Lower leg skin (tissue), 4 donors: ENCODE measurements at regions not wholly inside any gene's neighbourhood (a gene's known extent, or its start where the extent isn't known, plus 50 kb on each side); places are given as distances from the start of the nearest gene placed in this dataset.

Experiments used
- DNase-seq, 2 donors: peaks; one replicate each; pipeline ENCODE4 v3.0.0-alpha.2; 2019; ENCODE audit warnings: low spot score in 2 of 2
- H3K4me3 ChIP-seq: fragments of 200-600 bp; sonication (generic); 2 replicates; pipeline ENCODE4 v1.5.1; 2017; ENCODE audit warnings: mild to moderate bottlenecking, low read depth; ENCODE audit not compliant: poor library complexity, severe bottlenecking
- POLR2A ChIP-seq, 2 donors: fragments of 450-650 bp; IDR thresholded peaks; one replicate each; pipeline ENCODE4 v1.6.1; 2016 to 2017; ENCODE audit warnings: antibody characterized with exemption in 2 of 2, mild to moderate bottlenecking in 1 of 2, moderate library complexity in 1 of 2
- WGBS, 2 donors: methylation state at CpG; one replicate each; pipeline ENCODE4 v1.1.5; 2018; 5-methylcytosine and 5-hydroxymethylcytosine counted together
- intact Hi-C: fragments of 100-400 bp; cut with DNase I; formaldehyde crosslinking; loops from one replicate; pipeline ENCODE4 v1.15.0; 2023; ENCODE audit warnings: low total_unique reads
- TF ChIP-seq, protein P1 (sequence below), 3 donors: fragments of 450-650 bp; IDR thresholded peaks; one replicate each; pipeline ENCODE4 v1.5.1; 2016; ENCODE audit warnings: antibody characterized with exemption in 3 of 3, mild to moderate bottlenecking in 3 of 3, moderate library complexity in 2 of 3

DNA sequence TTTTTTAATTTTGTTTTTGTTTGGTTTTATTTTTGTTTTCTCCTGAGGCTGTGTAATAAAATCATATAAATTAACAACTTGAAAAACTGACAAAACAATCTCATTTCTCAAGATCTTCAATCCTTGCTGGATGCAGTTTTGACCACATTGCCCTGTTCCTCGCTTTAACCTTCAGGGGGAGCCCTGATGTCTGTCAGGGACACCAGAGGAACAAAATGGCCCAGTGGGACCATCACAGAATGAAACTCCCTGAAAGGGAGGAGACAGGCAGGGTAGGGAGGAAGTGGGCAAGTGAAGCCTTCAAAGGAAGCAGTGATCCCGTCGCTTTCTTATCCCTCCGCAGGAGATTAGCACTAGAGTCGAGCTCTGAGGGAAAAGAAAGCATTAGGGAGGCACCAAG, 274.9 kb upstream of the LDB2 start:
- no peak for DNase-seq
- WGBS, 2 donors = 74 to 79% methylated on average over 5 of the region's 5 CpGs
- no peak overlapping the region for H3K4me3 ChIP-seq
- intact Hi-C loops = no loop called here
- TF ChIP-seq, protein P1, sequence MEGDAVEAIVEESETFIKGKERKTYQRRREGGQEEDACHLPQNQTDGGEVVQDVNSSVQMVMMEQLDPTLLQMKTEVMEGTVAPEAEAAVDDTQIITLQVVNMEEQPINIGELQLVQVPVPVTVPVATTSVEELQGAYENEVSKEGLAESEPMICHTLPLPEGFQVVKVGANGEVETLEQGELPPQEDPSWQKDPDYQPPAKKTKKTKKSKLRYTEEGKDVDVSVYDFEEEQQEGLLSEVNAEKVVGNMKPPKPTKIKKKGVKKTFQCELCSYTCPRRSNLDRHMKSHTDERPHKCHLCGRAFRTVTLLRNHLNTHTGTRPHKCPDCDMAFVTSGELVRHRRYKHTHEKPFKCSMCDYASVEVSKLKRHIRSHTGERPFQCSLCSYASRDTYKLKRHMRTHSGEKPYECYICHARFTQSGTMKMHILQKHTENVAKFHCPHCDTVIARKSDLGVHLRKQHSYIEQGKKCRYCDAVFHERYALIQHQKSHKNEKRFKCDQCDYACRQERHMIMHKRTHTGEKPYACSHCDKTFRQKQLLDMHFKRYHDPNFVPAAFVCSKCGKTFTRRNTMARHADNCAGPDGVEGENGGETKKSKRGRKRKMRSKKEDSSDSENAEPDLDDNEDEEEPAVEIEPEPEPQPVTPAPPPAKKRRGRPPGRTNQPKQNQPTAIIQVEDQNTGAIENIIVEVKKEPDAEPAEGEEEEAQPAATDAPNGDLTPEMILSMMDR (IDR thresholded peaks at IDR 0.05) = no peak
- no peak for TF ChIP-seq POLR2A (IDR thresholded peaks at IDR 0.05)

DNA sequence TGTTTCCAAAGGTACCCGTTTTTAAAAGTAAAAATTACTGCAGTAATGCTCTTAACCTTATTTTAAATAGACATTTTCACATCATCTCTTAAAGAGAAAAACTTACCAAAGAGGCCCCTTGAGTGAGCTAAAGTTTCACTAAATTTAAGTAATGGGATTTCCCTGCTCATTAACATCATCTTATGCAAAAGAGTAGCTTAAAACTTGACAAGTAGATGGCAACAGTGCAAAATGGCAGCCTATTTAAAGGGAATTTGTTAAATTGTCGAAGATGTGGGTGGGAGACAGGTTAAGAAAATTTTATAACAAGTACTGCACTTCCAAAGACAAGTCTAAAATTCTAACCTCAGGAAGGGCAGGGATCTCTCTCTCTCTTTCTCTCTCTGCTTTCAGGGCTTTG, 271.7 kb upstream of the LDB2 start:
- intact Hi-C loops = no loop called here
- no peak overlapping the region for H3K4me3 ChIP-seq
- 58 to 65% methylated on average over 2 of the region's 2 CpGs for WGBS, 2 donors
- DNase-seq = no peak
- TF ChIP-seq POLR2A (IDR thresholded peaks at IDR 0.05) = no peak
- TF ChIP-seq, protein P1 (IDR thresholded peaks at IDR 0.05) = no peak

DNA sequence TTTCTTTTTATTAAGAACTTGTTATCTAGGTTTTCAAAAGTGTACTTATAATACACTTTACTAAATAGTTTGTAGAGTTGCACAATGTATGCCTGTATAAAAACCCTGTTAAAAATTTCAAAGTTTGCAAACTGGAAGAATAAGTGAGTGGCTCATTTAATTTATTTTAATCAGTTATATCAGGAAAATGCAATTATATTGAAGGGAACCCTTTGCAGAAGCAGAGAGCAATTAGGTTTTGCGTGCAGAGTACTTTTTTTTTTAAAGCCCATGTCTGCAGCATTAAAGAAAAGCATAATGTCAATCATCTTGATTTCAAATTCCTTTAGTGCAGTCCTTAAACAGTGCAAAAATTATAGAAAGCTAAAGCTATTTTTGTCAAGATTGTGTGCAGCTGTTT, 271.3 kb upstream of the LDB2 start:
- WGBS, 2 donors = 69 to 73% methylated on average over 1 of the region's 1 CpG
- no peak for DNase-seq
- intact Hi-C loops = no loop called here

DNA sequence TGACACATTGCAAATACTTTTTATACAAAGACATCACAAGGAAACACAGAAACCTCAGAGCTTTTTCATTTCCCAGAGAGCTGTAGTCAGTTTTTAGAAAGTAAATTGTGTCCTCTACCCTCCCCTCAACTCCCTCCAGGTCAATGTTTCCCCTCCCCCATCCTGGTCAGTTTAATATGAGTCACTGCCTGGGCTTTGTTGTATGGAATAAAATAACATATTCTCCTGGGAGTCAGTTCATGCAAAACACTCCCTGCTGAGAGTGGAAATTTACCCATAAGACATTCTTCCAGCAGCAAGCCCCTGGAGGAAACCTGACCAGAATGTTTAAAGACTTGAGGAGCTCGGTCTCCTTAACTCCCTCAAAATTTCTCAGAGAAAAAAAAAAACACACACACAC, 270.1 kb upstream of the LDB2 start:
- no peak for DNase-seq
- TF ChIP-seq POLR2A (IDR thresholded peaks at IDR 0.05) = no peak
- TF ChIP-seq, protein P1 (IDR thresholded peaks at IDR 0.05) = no peak
- 46 to 63% methylated on average over 1 of the region's 1 CpG for WGBS, 2 donors
- H3K4me3 ChIP-seq = no peak overlapping the region
- intact Hi-C loops = no loop called here

More for the DNA sequence above, 271.3 kb upstream of the LDB2 start:
- TF ChIP-seq POLR2A (IDR thresholded peaks at IDR 0.05) = no peak
- H3K4me3 ChIP-seq = no peak overlapping the region

DNA sequence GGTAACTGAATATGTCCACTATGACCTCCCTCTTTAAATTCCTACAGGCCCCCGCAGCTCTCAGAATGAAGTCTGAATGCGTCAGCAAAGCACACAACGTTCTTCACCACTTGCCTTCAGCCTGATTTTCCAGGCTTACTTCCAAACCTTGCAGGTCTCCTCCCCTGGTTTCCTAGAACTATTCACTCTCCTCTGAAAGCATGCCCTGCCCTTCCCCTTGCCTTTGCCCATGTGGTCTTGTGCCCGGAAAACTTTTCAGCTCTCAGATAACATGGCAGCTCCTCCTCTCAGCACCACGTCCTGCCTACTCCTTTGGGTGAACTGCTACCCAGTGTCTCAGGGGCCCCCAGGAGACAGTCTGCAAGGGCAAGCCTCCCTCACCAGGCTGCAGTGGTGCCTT, 268.5 kb upstream of the LDB2 start:
- intact Hi-C loops = no loop called here
- WGBS, 2 donors = 23 to 24% methylated on average over 5 of the region's 5 CpGs
- DNase-seq = no peak
- no peak for TF ChIP-seq POLR2A (IDR thresholded peaks at IDR 0.05)
- TF ChIP-seq, protein P1 (IDR thresholded peaks at IDR 0.05) = no peak
- no peak overlapping the region for H3K4me3 ChIP-seq

DNA sequence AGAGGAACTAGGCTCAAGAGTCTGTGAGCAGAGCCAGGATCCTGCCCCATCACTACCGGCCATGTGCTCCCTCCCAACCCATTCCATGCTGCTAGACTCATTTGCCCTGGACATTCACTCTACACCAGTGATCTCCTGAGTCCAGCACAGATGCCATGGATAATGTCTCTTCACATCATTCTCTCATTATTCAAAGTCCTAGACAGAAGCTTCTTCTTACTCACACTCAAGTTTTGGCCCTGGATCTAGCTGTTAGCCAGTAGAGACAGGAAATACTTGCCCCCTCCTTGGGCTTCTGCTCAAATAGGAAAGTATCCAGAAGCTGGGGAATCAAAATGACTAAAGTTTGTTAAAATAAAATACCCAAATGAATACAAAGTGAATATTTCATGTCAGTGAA, 266.8 kb upstream of the LDB2 start:
- TF ChIP-seq, protein P1 (IDR thresholded peaks at IDR 0.05) = no peak
- TF ChIP-seq POLR2A (IDR thresholded peaks at IDR 0.05) = no peak
- intact Hi-C loops = no loop called here

More for the DNA sequence above, 266.8 kb upstream of the LDB2 start:
- DNase-seq = no peak
- no peak overlapping the region for H3K4me3 ChIP-seq
- 65 to 70% methylated on average over 1 of the region's 1 CpG for WGBS, 2 donors
